ENCODE measurements at regions not wholly inside any gene's neighbourhood (a gene's known extent, or its start where the extent isn't known, plus 50 kb on each side); places are given as distances from the start of the nearest gene placed in this dataset.

DNA sequence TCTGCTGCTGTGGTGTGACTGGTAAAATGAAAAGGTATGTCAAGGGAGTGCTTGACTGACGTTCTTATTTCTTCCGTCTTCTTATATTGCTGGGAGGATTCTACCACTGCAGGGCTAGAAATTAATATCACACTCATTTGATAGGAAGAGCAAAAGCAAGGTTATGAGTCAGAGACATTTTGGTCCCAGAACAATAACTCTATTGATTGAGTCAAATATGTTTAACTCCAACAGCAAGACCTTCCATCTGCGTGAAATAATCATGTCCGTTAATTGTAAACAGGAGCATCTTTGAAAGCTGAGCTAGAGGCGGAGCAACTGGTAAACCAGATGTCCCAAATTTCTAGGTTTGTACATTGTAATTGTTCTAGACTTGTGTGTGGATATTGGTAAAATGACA is 1293.6 kb downstream of the AACS start:
- Histone ChIP-seq H3K56ac (replicated peaks; ENCODE audit: insufficient read length, low read depth, low read length) (no peak overlapping the region), H2BK120ac (replicated peaks; ENCODE audit: low read depth, low read length) (no peak overlapping the region), H3K14ac (ENCODE audit: insufficient read length) (no peak overlapping the region), H4K5ac (ENCODE audit: insufficient read length, low read depth, low read length) (no peak overlapping the region), H3K79me2 (ENCODE audit: control insufficient read depth in 1 of 2, insufficient read depth in 2 of 2, low read length in 2 of 2) (no peaks in the 10 kb centered on the region), H2BK15ac (ENCODE audit: low read length) (no peak overlapping the region), H3K4me2 (ENCODE audit: insufficient read depth in 1 of 2, low read depth in 2 of 2, low read length in 2 of 2) (no peak overlapping the region), H2BK20ac (ENCODE audit: low read length) (no peak overlapping the region), H3K4me1 (replicated peaks in 1 of 4; ENCODE audit: control insufficient read depth in 3 of 4, insufficient read depth in 4 of 4, low read length in 3 of 4) (no peaks in the 10 kb centered on the region; a peak in 2 of 7 replicates), H3K9ac (replicated peaks in 1 of 4; ENCODE audit: extremely low read depth in 1 of 4, low read depth in 3 of 4, low read length in 3 of 4) (no peak overlapping the region), H3K23me2 (ENCODE audit: low read depth, low read length) (no peaks in the 10 kb centered on the region), H4K20me1 (replicated peaks in 1 of 2; ENCODE audit: control insufficient read depth in 1 of 2, insufficient read depth in 2 of 2, low read length in 2 of 2) (no peaks in the 10 kb centered on the region), H2AK5ac (ENCODE audit: low read depth, low read length) (no peak overlapping the region), H3K27ac (ENCODE audit: low read depth, low read length) (no peak overlapping the region), H2BK12ac (ENCODE audit: low read depth, low read length) (no peak overlapping the region), H3K4ac (replicated peaks; ENCODE audit: insufficient read length, low read depth, low read length) (no peak overlapping the region), H2BK5ac (ENCODE audit: low read depth, low read length) (no peak overlapping the region), H4K91ac (replicated peaks; ENCODE audit: insufficient read length, low read length) (no peak overlapping the region), H3K18ac (ENCODE audit: extremely low read depth, low read length) (no peak overlapping the region), H3K36me3 (ENCODE audit: control insufficient read depth in 2 of 4, insufficient read depth in 4 of 4, low read length in 3 of 4) (no peaks in the 10 kb centered on the region), H3K27me3 (replicated peaks in 1 of 4; ENCODE audit: control insufficient read depth in 3 of 4, extremely low read depth in 1 of 4, insufficient read depth in 3 of 4, low read length in 3 of 4) (no peaks in the 10 kb centered on the region), H3K23ac (ENCODE audit: insufficient read length) (no peak overlapping the region), H2AFZ (ENCODE audit: low read length) (no peak overlapping the region), H3K9me3 (ENCODE audit: insufficient read depth in 2 of 2, low read depth in 1 of 2, low read length in 1 of 2) (0 out of 4 replicates have a peak, but pooled peaks cover 4 to 5% of the 10 kb centered on the region in 2 experiments), H3K79me1 (ENCODE audit: low read depth, low read length) (no peaks in the 10 kb centered on the region), H3K4me3 (ENCODE audit: extremely low read depth in 1 of 4, insufficient read depth in 2 of 4, low read depth in 3 of 4, low read length in 4 of 4) (no peak overlapping the region), H4K8ac (ENCODE audit: extremely low read depth, insufficient read depth, low read length) (no peak overlapping the region)
- ChIA-PET CTCF (ENCODE audit: partially characterized antibody) (interaction anchor here (2.0 kb wide), 1 partner anchor 11 kb away, joined by 8 read pairs; no protein-coding TSS in a partner anchor), POLR2A (ENCODE audit: partially characterized antibody) (no interaction called here)
- WGBS, 2 experiments (ENCODE audit: extremely low coverage in 1 of 2, insufficient coverage in 1 of 2, insufficient read length in 1 of 2, insufficient replicate concordance in 2 of 2, low coverage in 1 of 2, low lambda C conversion rate in 2 of 2, missing lambda C conversion rate in 1 of 2) = 88% methylated on average over 5 of the region's 5 CpGs; no CpG with 5 or more reads in 1 of the 2 experiments
- FAIRE-seq = no peak
- DNase-seq (ENCODE audit: low read depth in 1 of 2, low spot score in 2 of 2) = no peak
- TF ChIP-seq CBX8 (IDR thresholded peaks at IDR 0.05; ENCODE audit: borderline replicate concordance, low read depth, low read length) (no peak), SRF (IDR thresholded peaks at IDR 0.05; ENCODE audit: low read depth, low read length) (no peak), KDM5A (IDR thresholded peaks at IDR 0.05; ENCODE audit: low read length) (no peak), RFX5 (IDR thresholded peaks at IDR 0.05; ENCODE audit: borderline replicate concordance, low read depth, low read length) (no peak), GTF2F1 (IDR thresholded peaks at IDR 0.05; ENCODE audit: borderline replicate concordance, low read depth, low read length) (no peak), KDM4A (IDR thresholded peaks at IDR 0.05; ENCODE audit: low read depth, low read length, severe bottlenecking) (no peak), BACH1 (IDR thresholded peaks at IDR 0.05; ENCODE audit: low read length) (no peak), POU5F1 (IDR thresholded peaks at IDR 0.05; ENCODE audit: low read depth, low read length) (no peak), KDM1A (IDR thresholded peaks at IDR 0.05; ENCODE audit: borderline replicate concordance, low read length) (no peak), POLR2AphosphoS5 (IDR thresholded peaks at IDR 0.05; ENCODE audit: low read depth, low read length) (no peak), JUN (IDR thresholded peaks at IDR 0.05; ENCODE audit: low read depth, low read length) (no peak), TAF7 (optimal IDR thresholded peaks at IDR 0.05; ENCODE audit: borderline replicate concordance, low read depth, low read length) (no peak), SP1 (IDR thresholded peaks at IDR 0.05; ENCODE audit: low read depth, low read length) (no peak), ASH2L (IDR thresholded peaks at IDR 0.05; ENCODE audit: low read length) (no peak), SIRT6 (IDR thresholded peaks at IDR 0.05; ENCODE audit: low read length) (no peak)
- TF ChIP-seq, protein P1, sequence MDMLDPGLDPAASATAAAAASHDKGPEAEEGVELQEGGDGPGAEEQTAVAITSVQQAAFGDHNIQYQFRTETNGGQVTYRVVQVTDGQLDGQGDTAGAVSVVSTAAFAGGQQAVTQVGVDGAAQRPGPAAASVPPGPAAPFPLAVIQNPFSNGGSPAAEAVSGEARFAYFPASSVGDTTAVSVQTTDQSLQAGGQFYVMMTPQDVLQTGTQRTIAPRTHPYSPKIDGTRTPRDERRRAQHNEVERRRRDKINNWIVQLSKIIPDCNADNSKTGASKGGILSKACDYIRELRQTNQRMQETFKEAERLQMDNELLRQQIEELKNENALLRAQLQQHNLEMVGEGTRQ (IDR thresholded peaks at IDR 0.05; ENCODE audit: low read length) = no peak
